NB4 (cell line): ENCODE measurements at regions not wholly inside any gene's neighbourhood (a gene's known extent, or its start where the extent isn't known, plus 50 kb on each side); places are given as distances from the start of the nearest gene placed in this dataset.
A peak's percentile ranks its signal among the peaks of the same experiment; 100 is the strongest.

Experiments used
- DNase-seq: peaks from one replicate; pipeline ENCODE4 v3.0.0; 2010; ENCODE audit warnings: low read depth
- H3K4me3 ChIP-seq: one replicate; pipeline ENCODE4 v1.5.1; 2011; ENCODE audit warnings: mild to moderate bottlenecking, low read depth, low read length, moderate library complexity
- CTCF ChIP-seq: IDR thresholded peaks from one replicate; pipeline ENCODE4 v1.5.1; 2012; ENCODE audit warnings: low read depth, low read length
- MAX ChIP-seq: IDR thresholded peaks from 2 replicates; pipeline ENCODE4 v1.6.1; 2011; ENCODE audit warnings: low read depth, low read length
- MYC ChIP-seq: IDR thresholded peaks from 2 replicates; pipeline ENCODE4 v1.6.1; 2011; ENCODE audit warnings: low read depth, low read length
- POLR2A ChIP-seq: IDR thresholded peaks from 2 replicates; pipeline ENCODE4 v1.6.1; 2011; ENCODE audit warnings: mild to moderate bottlenecking; ENCODE audit not compliant: insufficient read length; ENCODE audit errors: extremely low read depth

GRCh38 chr17:77654296-77654695, 304.2 kb upstream of the TNRC6C start:
- no peak for TF ChIP-seq POLR2A
- no peak for TF ChIP-seq MYC
- no peak overlapping the region for H3K4me3 ChIP-seq
- no peak for DNase-seq

GRCh38 chr17:77654850-77655249, 303.7 kb upstream of the TNRC6C start:
- H3K4me3 ChIP-seq = no peak overlapping the region
- DNase-seq = no peak
- TF ChIP-seq POLR2A (no peak), CTCF (no peak), MAX (no peak), MYC (no peak)

GRCh38 chr17:77656054-77656453, 302.4 kb upstream of the TNRC6C start:
- no peak overlapping the region for H3K4me3 ChIP-seq
- no peak for DNase-seq
- TF ChIP-seq MAX (no peak), POLR2A (no peak), CTCF (no peak)

GRCh38 chr17:77657839-77658238, 300.7 kb upstream of the TNRC6C start:
- no peak overlapping the region for H3K4me3 ChIP-seq
- DNase-seq = no peak
- no peak for TF ChIP-seq MYC
- no peak for TF ChIP-seq CTCF
- no peak for TF ChIP-seq MAX
- no peak for TF ChIP-seq POLR2A

GRCh38 chr17:77660524-77660923, 298.0 kb upstream of the TNRC6C start:
- no peak for DNase-seq
- no peak for TF ChIP-seq MAX
- TF ChIP-seq POLR2A = no peak
- TF ChIP-seq MYC = no peak
- no peak for TF ChIP-seq CTCF
- H3K4me3 ChIP-seq = no peak overlapping the region

GRCh38 chr17:77662833-77663232, 295.7 kb upstream of the TNRC6C start:
- H3K4me3 ChIP-seq = no peak overlapping the region
- peak; percentile 14 for DNase-seq
- TF ChIP-seq MAX (no peak), MYC (no peak), POLR2A (no peak), CTCF (no peak)
